ENCODE measurements at regions not wholly inside any gene's neighbourhood (a gene's known extent, or its start where the extent isn't known, plus 50 kb on each side); places are given as distances from the start of the nearest gene placed in this dataset.

- Mint-ChIP-seq H3K36me3 (ENCODE audit: low read depth) (no peaks in the 10 kb centered on the region), H3K27me3 (no peaks in the 10 kb centered on the region), H3K4me1 (ENCODE audit: low read depth) (peaks cover 12% of the 10 kb centered on the region), H3K27ac (no peak overlapping the region), H3K9me3 (no peaks in the 10 kb centered on the region), H3K4me3 (no peak overlapping the region)
- intact Hi-C loops (cut with micrococcal nuclease): loop anchor here (10.0 kb wide), 1 partner anchor 782 kb away; no protein-coding TSS in a partner anchor
Observed at GRCh38 chr3:109532257-109533216, 195.2 kb upstream of the DPPA4 start.

GRCh38 chr3:109545746-109546145, 208.4 kb upstream of the DPPA4 start:
- H3K4me3 Mint-ChIP-seq: no peak overlapping the region
- no peak overlapping the region for H3K27ac Mint-ChIP-seq
- peaks cover 8% of the 10 kb centered on the region for H3K9me3 Mint-ChIP-seq
- H3K27me3 Mint-ChIP-seq: no peaks in the 10 kb centered on the region
- intact Hi-C loops (cut with micrococcal nuclease): no loop called here
- no peaks in the 10 kb centered on the region for H3K36me3 Mint-ChIP-seq (ENCODE audit: low read depth)
- no peaks in the 10 kb centered on the region for H3K4me1 Mint-ChIP-seq (ENCODE audit: low read depth)

DNA sequence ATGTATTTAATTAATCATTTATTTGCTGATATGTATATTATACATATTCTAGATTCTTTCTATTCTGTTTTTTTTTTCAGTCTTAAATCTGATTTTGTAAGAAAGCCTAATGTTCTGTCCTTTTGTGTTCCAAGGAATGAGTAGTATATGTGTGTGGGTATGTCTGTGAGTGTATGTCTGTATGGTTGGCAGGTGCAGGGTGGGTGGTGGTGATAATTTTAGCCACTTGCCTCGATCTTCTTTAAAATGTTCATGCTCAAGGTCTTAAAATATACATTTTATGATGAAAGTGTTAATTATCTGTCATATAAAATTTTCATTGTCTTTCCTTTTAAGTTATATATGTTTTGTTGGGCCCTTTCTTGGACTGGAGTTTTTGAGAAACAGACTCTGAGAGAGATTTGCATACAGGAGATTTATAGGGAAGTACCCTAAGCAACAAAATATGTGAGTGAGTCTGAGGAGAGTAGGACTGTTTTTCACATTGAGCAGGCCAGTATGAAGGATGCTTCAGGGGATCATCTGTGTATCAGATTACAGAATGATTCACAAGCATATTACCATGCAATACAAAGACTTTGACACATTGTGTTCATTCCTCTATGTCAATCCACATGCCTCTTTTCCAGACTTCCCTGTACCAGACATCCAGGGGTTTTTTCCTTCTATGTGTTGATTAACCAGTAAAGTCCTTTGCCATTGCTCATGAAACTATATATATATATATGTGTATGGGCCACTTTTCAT, 211.0 kb upstream of the DPPA4 start:
- H3K27me3 Mint-ChIP-seq: no peaks in the 10 kb centered on the region
- no peaks in the 10 kb centered on the region for H3K9me3 Mint-ChIP-seq
- H3K4me1 Mint-ChIP-seq (ENCODE audit: low read depth): no peaks in the 10 kb centered on the region
- H3K27ac Mint-ChIP-seq: no peak overlapping the region
- H3K36me3 Mint-ChIP-seq (ENCODE audit: low read depth): no peaks in the 10 kb centered on the region
- H3K4me3 Mint-ChIP-seq: no peak overlapping the region
- intact Hi-C loops (cut with micrococcal nuclease): no loop called here

GRCh38 chr3:109553591-109554371, 216.4 kb upstream of the DPPA4 start:
- intact Hi-C loops (cut with micrococcal nuclease): no loop called here
- Mint-ChIP-seq H3K9me3 (no peaks in the 10 kb centered on the region), H3K27me3 (no peaks in the 10 kb centered on the region), H3K27ac (no peak overlapping the region), H3K36me3 (ENCODE audit: low read depth) (no peaks in the 10 kb centered on the region), H3K4me3 (no peak overlapping the region), H3K4me1 (ENCODE audit: low read depth) (no peaks in the 10 kb centered on the region)

DNA sequence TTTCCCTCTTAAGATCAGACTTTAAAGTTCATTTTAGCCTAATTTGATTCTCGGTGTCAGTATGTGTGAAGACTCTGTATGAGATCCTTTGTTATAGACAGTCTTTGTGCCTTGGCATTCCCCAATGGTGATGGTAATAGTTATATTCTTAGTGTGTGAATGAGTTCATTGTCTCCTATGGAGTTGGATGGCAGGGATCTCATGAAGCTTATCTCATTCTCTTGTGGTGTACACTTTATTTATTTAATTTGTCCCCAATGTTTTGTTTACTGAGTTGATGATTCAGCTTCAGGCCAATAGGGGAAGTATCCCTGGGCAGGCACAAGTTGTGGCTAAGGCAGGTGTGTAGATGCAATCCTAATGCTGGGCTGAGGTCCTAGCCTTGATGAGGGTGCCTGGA, 222.0 kb upstream of the DPPA4 start:
- H3K4me1 Mint-ChIP-seq (ENCODE audit: low read depth): no peaks in the 10 kb centered on the region
- H3K9me3 Mint-ChIP-seq: peaks cover 28% of the 10 kb centered on the region
- H3K4me3 Mint-ChIP-seq: no peak overlapping the region
- intact Hi-C loops (cut with micrococcal nuclease): no loop called here
- H3K36me3 Mint-ChIP-seq (ENCODE audit: low read depth): no peaks in the 10 kb centered on the region
- no peak overlapping the region for H3K27ac Mint-ChIP-seq
- no peaks in the 10 kb centered on the region for H3K27me3 Mint-ChIP-seq

- H3K27me3 Mint-ChIP-seq: no peaks in the 10 kb centered on the region
- H3K9me3 Mint-ChIP-seq: peaks cover 40% of the 10 kb centered on the region
- H3K4me3 Mint-ChIP-seq: no peak overlapping the region
- H3K27ac Mint-ChIP-seq: no peak overlapping the region
- no peaks in the 10 kb centered on the region for H3K36me3 Mint-ChIP-seq (ENCODE audit: low read depth)
- H3K4me1 Mint-ChIP-seq (ENCODE audit: low read depth): no peaks in the 10 kb centered on the region
- intact Hi-C loops (cut with micrococcal nuclease): no loop called here
Observed at GRCh38 chr3:109563149-109563548, 225.8 kb upstream of the DPPA4 start.

- H3K36me3 Mint-ChIP-seq (ENCODE audit: low read depth): no peaks in the 10 kb centered on the region
- H3K4me1 Mint-ChIP-seq (ENCODE audit: low read depth): no peaks in the 10 kb centered on the region
- intact Hi-C loops (cut with micrococcal nuclease): no loop called here
- no peak overlapping the region for H3K27ac Mint-ChIP-seq
- no peak overlapping the region for H3K4me3 Mint-ChIP-seq
- no peaks in the 10 kb centered on the region for H3K27me3 Mint-ChIP-seq
- peaks cover 27% of the 10 kb centered on the region for H3K9me3 Mint-ChIP-seq
Observed at GRCh38 chr3:109569135-109569846, 231.9 kb upstream of the DPPA4 start.

- Mint-ChIP-seq H3K4me1 (ENCODE audit: low read depth) (no peaks in the 10 kb centered on the region), H3K27me3 (no peaks in the 10 kb centered on the region), H3K9me3 (peaks cover 27% of the 10 kb centered on the region), H3K27ac (no peak overlapping the region), H3K4me3 (no peak overlapping the region), H3K36me3 (ENCODE audit: low read depth) (no peaks in the 10 kb centered on the region)
- intact Hi-C loops (cut with micrococcal nuclease): no loop called here
Observed at GRCh38 chr3:109570408-109570807, 233.1 kb upstream of the DPPA4 start.

DNA sequence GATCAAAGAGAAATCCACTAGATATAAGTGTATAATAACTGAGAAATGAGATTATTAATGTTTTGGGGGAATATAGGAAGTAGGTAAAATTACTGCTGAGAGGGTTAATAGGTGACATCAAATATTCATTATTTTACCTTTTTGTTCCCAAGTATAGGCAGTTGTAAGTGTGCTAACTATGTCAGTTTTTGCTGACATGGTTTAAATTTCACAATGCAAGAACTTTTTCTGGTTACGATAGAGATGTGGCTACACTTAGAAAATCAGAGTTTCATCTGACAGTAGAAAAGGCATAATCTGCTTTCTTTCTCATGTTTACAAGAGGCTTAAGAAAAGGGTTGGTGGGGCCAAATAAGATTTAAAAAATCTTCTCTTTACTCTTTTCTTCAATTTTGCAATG, 235.0 kb upstream of the DPPA4 start:
- Mint-ChIP-seq H3K4me1 (ENCODE audit: low read depth) (no peaks in the 10 kb centered on the region), H3K27me3 (no peaks in the 10 kb centered on the region), H3K4me3 (no peak overlapping the region), H3K36me3 (ENCODE audit: low read depth) (no peaks in the 10 kb centered on the region), H3K9me3 (peaks cover 23% of the 10 kb centered on the region), H3K27ac (no peak overlapping the region)
- intact Hi-C loops (cut with micrococcal nuclease): no loop called here

GRCh38 chr3:109596991-109597390, 259.6 kb upstream of the DPPA4 start:
- Mint-ChIP-seq H3K27ac (no peak overlapping the region), H3K4me1 (ENCODE audit: low read depth) (no peaks in the 10 kb centered on the region), H3K36me3 (ENCODE audit: low read depth) (no peaks in the 10 kb centered on the region), H3K9me3 (peaks cover 41% of the 10 kb centered on the region), H3K27me3 (no peaks in the 10 kb centered on the region), H3K4me3 (no peak overlapping the region)
- intact Hi-C loops (cut with micrococcal nuclease): no loop called here

GRCh38 chr3:109597444-109597843, 260.1 kb upstream of the DPPA4 start:
- no peaks in the 10 kb centered on the region for H3K27me3 Mint-ChIP-seq
- H3K27ac Mint-ChIP-seq: no peak overlapping the region
- intact Hi-C loops (cut with micrococcal nuclease): no loop called here
- H3K9me3 Mint-ChIP-seq: peaks cover 44% of the 10 kb centered on the region
- H3K4me3 Mint-ChIP-seq: no peak overlapping the region
- H3K4me1 Mint-ChIP-seq (ENCODE audit: low read depth): no peaks in the 10 kb centered on the region
- H3K36me3 Mint-ChIP-seq (ENCODE audit: low read depth): no peaks in the 10 kb centered on the region

DNA sequence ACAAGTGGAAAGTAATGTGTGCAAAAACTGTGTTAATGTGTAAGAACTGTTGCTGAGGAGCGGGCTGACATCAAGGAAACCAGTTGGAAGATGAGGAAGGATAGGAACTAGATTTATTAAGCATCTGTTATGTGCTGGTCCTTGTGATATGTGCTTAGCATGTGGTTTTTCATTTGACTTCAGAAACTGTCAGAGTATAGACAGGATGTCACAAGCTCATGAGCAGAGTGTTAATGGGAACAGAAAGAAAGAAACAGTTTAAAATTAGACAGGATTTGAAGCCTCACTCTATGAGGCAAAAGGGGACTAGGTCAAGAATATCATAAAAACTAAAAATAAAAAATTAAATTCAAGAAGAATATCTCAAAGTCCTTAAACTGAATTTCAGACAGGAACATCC, 270.6 kb upstream of the DPPA4 start:
- Mint-ChIP-seq H3K27me3 (no peaks in the 10 kb centered on the region), H3K4me1 (ENCODE audit: low read depth) (no peaks in the 10 kb centered on the region), H3K9me3 (peaks cover 6% of the 10 kb centered on the region), H3K36me3 (ENCODE audit: low read depth) (no peaks in the 10 kb centered on the region), H3K4me3 (no peak overlapping the region), H3K27ac (no peak overlapping the region)
- intact Hi-C loops (cut with micrococcal nuclease): no loop called here

GRCh38 chr3:109608574-109608973, 271.2 kb upstream of the DPPA4 start:
- no peaks in the 10 kb centered on the region for H3K36me3 Mint-ChIP-seq (ENCODE audit: low read depth)
- H3K4me1 Mint-ChIP-seq (ENCODE audit: low read depth): no peaks in the 10 kb centered on the region
- H3K27ac Mint-ChIP-seq: no peak overlapping the region
- H3K9me3 Mint-ChIP-seq: peaks cover under 1% of the 10 kb centered on the region
- intact Hi-C loops (cut with micrococcal nuclease): no loop called here
- H3K4me3 Mint-ChIP-seq: no peak overlapping the region
- H3K27me3 Mint-ChIP-seq: no peaks in the 10 kb centered on the region
